Adrenal gland (tissue), 9 donors: ENCODE measurements at regions not wholly inside any gene's neighbourhood (a gene's known extent, or its start where the extent isn't known, plus 50 kb on each side); places are given as distances from the start of the nearest gene placed in this dataset.

Experiments used
- DNase-seq, 7 donors: peaks; one replicate each; pipeline ENCODE4 v3.0.0-alpha.2; 2019 to 2020
- H3K27ac ChIP-seq, 5 donors: fragments of 200-600 bp; sonication (generic) in 4 of 5; 1 replicate in 3 of 5; 2 replicates in 2 of 5; pipeline versions ENCODE4 v1.5.1 to v1.8.0; 2016 to 2020; ENCODE audit warnings: mild to moderate bottlenecking in 1 of 5
- H3K27me3 ChIP-seq: fragments of 200-600 bp; 2 replicates; pipeline ENCODE4 v1.8.0; 2021
- H3K36me3 ChIP-seq, 2 donors: fragments of 200-600 bp; replicated peaks in 1 of 2; 1 replicate in 1 of 2; 2 replicates in 1 of 2; pipeline versions ENCODE4 v1.5.1 to v1.8.0; 2018 to 2022
- H3K4me1 ChIP-seq, 2 donors: fragments of 200-600 bp; replicated peaks in 1 of 2; 1 replicate in 1 of 2; 2 replicates in 1 of 2; pipeline versions ENCODE4 v1.5.1 to v1.8.0; 2018 to 2021
- H3K4me3 ChIP-seq, 4 donors: fragments of 200-600 bp; sonication (generic) in 3 of 4; one replicate each; pipeline ENCODE4 v1.5.1; 2016 to 2018
- H3K9me3 ChIP-seq, 3 donors: fragments of 200-600 bp; sonication (generic) in 1 of 3; replicated peaks in 1 of 3; 1 replicate in 2 of 3; 2 replicates in 1 of 3; pipeline versions ENCODE4 v1.5.1 to v1.8.0; 2016 to 2021
- CTCF ChIP-seq, 6 experiments: fragments of 450-650 bp in 4 of 6; fragments of 200-600 bp in 2 of 6; sonication (generic) in 1 of 6; IDR thresholded peaks; 1 replicate in 5 of 6; 2 replicates in 1 of 6; pipeline versions ENCODE4 v1.5.1 to v1.8.0; 2016 to 2021; ENCODE audit warnings: antibody characterized with exemption in 6 of 6, mild to moderate bottlenecking in 2 of 6, moderate library complexity in 1 of 6
- POLR2A ChIP-seq, 2 donors: fragments of 450-650 bp; IDR thresholded peaks; one replicate each; pipeline ENCODE4 v1.6.1; 2017; ENCODE audit warnings: antibody characterized with exemption in 2 of 2, mild to moderate bottlenecking in 2 of 2, moderate library complexity in 1 of 2
- WGBS, 4 donors: extraction: QIAGEN DNeasy Blood & Tissue Kit in 2 of 4; methylation state at CpG; one replicate each; pipeline versions ENCODE4 v1.1.5 to v1.1.7; 2013 to 2017; 5-methylcytosine and 5-hydroxymethylcytosine counted together
- intact Hi-C, 2 donors: fragments of 100-400 bp; cut with DNase I; formaldehyde crosslinking; loops; one replicate each; pipeline versions ENCODE4 v1.14.1 to v1.15.0; 2022 to 2023
- donor health status: healthy with polysubstance abuse.
- donor health status: Bipolar disorder and iron deficiency.
- donor health status: DM: yes; HTN: yes; CAD: no.
- donor health status: DM: no; HTN: no; CAD: no.
- donor health status: DM: no; HTN: no; CAD: no.

GRCh38 chr21:20010691-20011200, 987.5 kb upstream of the NCAM2 start:
- Histone ChIP-seq H3K27ac (no peak overlapping the region), H3K9me3 (no peaks in the 10 kb centered on the region), H3K4me1 (no peaks in the 10 kb centered on the region), H3K4me3 (no peak overlapping the region), H3K36me3 (no peaks in the 10 kb centered on the region), H3K27me3 (no peaks in the 10 kb centered on the region)
- intact Hi-C loops: no loop called here
- no peak for DNase-seq
- TF ChIP-seq POLR2A (IDR thresholded peaks at IDR 0.05) (no peak), CTCF (IDR thresholded peaks at IDR 0.05) (no peak)
- WGBS, 4 donors: 77 to 87% (median 84%) methylated on average over 4 of the region's 4 CpGs

- H3K9me3 ChIP-seq: no peaks in the 10 kb centered on the region
- no peak for TF ChIP-seq POLR2A (IDR thresholded peaks at IDR 0.05)
- TF ChIP-seq CTCF (IDR thresholded peaks at IDR 0.05): no peak
- no peaks in the 10 kb centered on the region for H3K27me3 ChIP-seq
- no peak for DNase-seq
- no peaks in the 10 kb centered on the region for H3K4me1 ChIP-seq
- H3K36me3 ChIP-seq: no peaks in the 10 kb centered on the region
- no peak overlapping the region for H3K27ac ChIP-seq
- no peak overlapping the region for H3K4me3 ChIP-seq
- 66 to 76% (median 71%) methylated on average over 1 of the region's 1 CpG for WGBS, 4 donors
- intact Hi-C loops: no loop called here
These were observed 984.4 kb upstream of the NCAM2 start for GRCh38 chr21:20013851-20014250.

GRCh38 chr21:20016435-20017005, 981.7 kb upstream of the NCAM2 start:
- no peak overlapping the region for H3K27ac ChIP-seq
- H3K36me3 ChIP-seq: no peaks in the 10 kb centered on the region
- no peak for TF ChIP-seq CTCF (IDR thresholded peaks at IDR 0.05)
- TF ChIP-seq POLR2A (IDR thresholded peaks at IDR 0.05): no peak
- H3K27me3 ChIP-seq: no peaks in the 10 kb centered on the region
- H3K4me1 ChIP-seq: no peaks in the 10 kb centered on the region
- H3K9me3 ChIP-seq: no peaks in the 10 kb centered on the region
- DNase-seq: no peak
- intact Hi-C loops: no loop called here
- H3K4me3 ChIP-seq: no peak overlapping the region
- 80 to 84% (median 84%) methylated on average over 8 of the region's 8 CpGs for WGBS, 4 donors

GRCh38 chr21:20020026-20020425, 978.2 kb upstream of the NCAM2 start:
- Histone ChIP-seq H3K9me3 (no peaks in the 10 kb centered on the region), H3K4me1 (no peaks in the 10 kb centered on the region), H3K27ac (no peak overlapping the region), H3K36me3 (no peaks in the 10 kb centered on the region), H3K4me3 (no peak overlapping the region), H3K27me3 (no peaks in the 10 kb centered on the region)
- no peak for DNase-seq
- WGBS, 4 donors: 70 to 83% (median 80%) methylated on average over 6 of the region's 6 CpGs
- intact Hi-C loops: no loop called here
- no peak for TF ChIP-seq CTCF (IDR thresholded peaks at IDR 0.05)
- TF ChIP-seq POLR2A (IDR thresholded peaks at IDR 0.05): no peak
